ENCODE measurements at regions not wholly inside any gene's neighbourhood (a gene's known extent, or its start where the extent isn't known, plus 50 kb on each side); places are given as distances from the start of the nearest gene placed in this dataset.
A peak's percentile ranks its signal among the peaks of the same experiment; 100 is the strongest.

- TF ChIP-seq ZNF8 (CRISPR knock-in tag; IDR thresholded peaks at IDR 0.05) (no peak), ISL1 (CRISPR knock-in tag; IDR thresholded peaks at IDR 0.05) (no peak), ZFP3 (CRISPR knock-in tag; IDR thresholded peaks at IDR 0.05) (no peak)
- ATAC-seq, result no peak
These were observed 144.5 kb downstream of the VEGFA start for GRCh38 chr6:43914272-43915147.

- TF ChIP-seq ZFP30 (CRISPR knock-in tag; IDR thresholded peaks at IDR 0.05), result no peak
- TF ChIP-seq ZC3H10 (CRISPR knock-in tag; IDR thresholded peaks at IDR 0.05), result no peak
- no peak for TF ChIP-seq OSR1 (CRISPR knock-in tag; IDR thresholded peaks at IDR 0.05)
- no peak for TF ChIP-seq SNAI2 (CRISPR knock-in tag; IDR thresholded peaks at IDR 0.05)
- TF ChIP-seq ISL1 (CRISPR knock-in tag; IDR thresholded peaks at IDR 0.05), result no peak
- TF ChIP-seq ZNF70 (CRISPR knock-in tag; IDR thresholded peaks at IDR 0.05), result no peak
- TF ChIP-seq TOX (CRISPR knock-in tag; IDR thresholded peaks at IDR 0.05; ENCODE audit: borderline replicate concordance), result no peak
- TF ChIP-seq CSDC2 (CRISPR knock-in tag; IDR thresholded peaks at IDR 0.05), result no peak
- no peak for TF ChIP-seq ZNF8 (CRISPR knock-in tag; IDR thresholded peaks at IDR 0.05)
- TF ChIP-seq BACH2 (CRISPR knock-in tag; IDR thresholded peaks at IDR 0.05; ENCODE audit: borderline replicate concordance), result no peak
- no peak for TF ChIP-seq ZNF565 (CRISPR knock-in tag; conservative IDR thresholded peaks at IDR 0.05; ENCODE audit: low read depth)
- TF ChIP-seq GLIS3 (CRISPR knock-in tag; IDR thresholded peaks at IDR 0.05), result no peak
- no peak for TF ChIP-seq ARNTL (CRISPR knock-in tag; IDR thresholded peaks at IDR 0.05; ENCODE audit: borderline replicate concordance, low read depth)
- no peak for TF ChIP-seq TSHZ2 (CRISPR knock-in tag; IDR thresholded peaks at IDR 0.05)
- no peak for TF ChIP-seq PPARA (CRISPR knock-in tag; IDR thresholded peaks at IDR 0.05; ENCODE audit: borderline replicate concordance)
- no peak for TF ChIP-seq ZFP3 (CRISPR knock-in tag; IDR thresholded peaks at IDR 0.05)
- TF ChIP-seq CSRNP3 (CRISPR knock-in tag; IDR thresholded peaks at IDR 0.05), result no peak
- TF ChIP-seq PATZ1 (CRISPR knock-in tag; IDR thresholded peaks at IDR 0.05; ENCODE audit: borderline replicate concordance), result no peak
- no peak for TF ChIP-seq POU6F1 (CRISPR knock-in tag; IDR thresholded peaks at IDR 0.05; ENCODE audit: borderline replicate concordance, low read depth)
- TF ChIP-seq RARB (CRISPR knock-in tag; IDR thresholded peaks at IDR 0.05), result no peak
These were observed 143.6 kb downstream of the VEGFA start for GRCh38 chr6:43913375-43914271.

More at GRCh38 chr6:43913375-43914271, 143.6 kb downstream of the VEGFA start:
- peak; percentile 35; the same call in 2 of the 3 replicates for ATAC-seq
